HG03342 (cell line): ENCODE measurements at regions not wholly inside any gene's neighbourhood (a gene's known extent, or its start where the extent isn't known, plus 50 kb on each side); places are given as distances from the start of the nearest gene placed in this dataset.

Experiments
- ATAC-seq: cut with Tn5 transposase; IDR thresholded peaks from one replicate; pipeline ENCODE4 v1.9.1; 2021; ENCODE audit warnings: mild to moderate bottlenecking, moderate library complexity; ENCODE audit not compliant: unreplicated experiment

GRCh38 chr14:45381091-45381490 is 128.1 kb upstream of the MIS18BP1 start:
- ATAC-seq: no peak

GRCh38 chr14:45377166-45377565 is 124.2 kb upstream of the MIS18BP1 start:
- ATAC-seq: no peak

DNA sequence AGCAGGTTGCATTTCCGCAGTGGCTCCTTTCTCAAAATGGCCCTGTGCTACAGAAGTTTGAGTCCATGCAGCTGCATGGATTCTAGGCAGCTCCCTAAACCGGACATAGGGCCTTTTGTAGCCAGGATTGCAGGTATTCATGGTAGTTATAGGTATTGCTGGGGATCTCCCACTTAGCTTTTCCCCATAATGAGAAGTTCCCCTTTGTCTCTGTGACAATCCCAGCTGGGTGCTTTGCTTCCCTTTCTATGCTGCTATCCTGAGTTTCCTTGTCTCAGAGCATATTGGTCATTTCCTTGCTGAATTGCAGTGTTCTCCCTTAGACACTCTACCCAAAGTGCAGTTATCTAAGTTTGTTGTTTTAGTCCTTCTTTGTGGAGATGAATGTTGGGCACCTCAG is 120.9 kb upstream of the MIS18BP1 start:
- no peak for ATAC-seq

DNA sequence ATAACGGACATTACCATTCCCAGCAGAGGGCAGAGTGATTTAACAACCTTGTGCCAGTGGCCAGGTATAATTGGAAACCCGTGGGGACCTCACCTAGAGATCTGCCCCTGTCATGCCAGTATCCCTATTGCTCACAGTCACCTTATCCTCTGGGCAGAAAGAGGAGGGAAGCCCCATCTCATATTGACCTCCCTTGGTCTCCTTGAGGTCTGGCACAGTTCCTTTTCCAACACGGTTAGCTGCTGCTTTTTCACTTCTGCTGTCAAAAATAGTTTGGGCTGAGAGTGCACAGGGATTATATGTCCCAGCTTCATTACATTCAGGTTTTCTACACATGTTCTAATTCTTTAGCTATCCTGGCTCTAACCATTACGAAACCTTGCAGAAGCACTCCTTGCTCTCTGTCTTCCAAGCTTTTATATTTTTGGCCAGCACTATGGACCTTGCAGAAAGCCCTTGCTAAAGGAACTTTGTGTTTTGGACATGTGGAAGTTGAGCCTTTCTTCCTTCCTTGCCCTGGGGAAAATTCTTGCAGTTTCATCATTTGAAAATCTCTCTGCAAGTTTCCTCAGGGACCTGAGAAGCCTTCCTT is 111.7 kb upstream of the MIS18BP1 start:
- no peak for ATAC-seq

GRCh38 chr14:45362505-45362904 is 109.5 kb upstream of the MIS18BP1 start:
- ATAC-seq: no peak

GRCh38 chr14:45361727-45362126 is 108.7 kb upstream of the MIS18BP1 start:
- ATAC-seq: no peak

DNA sequence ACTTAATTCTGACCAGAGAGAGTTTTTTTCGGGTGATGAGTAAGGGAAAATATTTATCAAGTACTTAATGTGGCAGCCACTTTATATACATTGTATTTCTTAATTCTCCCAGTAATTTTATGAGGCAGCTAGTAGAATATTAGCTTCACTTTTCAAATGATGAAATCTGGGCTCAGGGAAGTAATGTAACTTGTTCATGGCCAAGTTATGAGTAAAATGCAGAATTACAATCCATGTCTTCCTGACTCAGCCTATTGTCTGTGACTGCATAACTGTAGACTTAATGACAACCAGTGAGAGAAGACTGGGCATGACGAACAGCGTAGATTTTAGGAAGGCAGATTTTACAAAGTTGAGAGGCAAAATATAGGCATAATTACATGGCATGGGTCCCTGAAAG is 106.7 kb upstream of the MIS18BP1 start:
- no peak for ATAC-seq

GRCh38 chr14:45332360-45332988 is 79.5 kb upstream of the MIS18BP1 start:
- ATAC-seq: no peak

DNA sequence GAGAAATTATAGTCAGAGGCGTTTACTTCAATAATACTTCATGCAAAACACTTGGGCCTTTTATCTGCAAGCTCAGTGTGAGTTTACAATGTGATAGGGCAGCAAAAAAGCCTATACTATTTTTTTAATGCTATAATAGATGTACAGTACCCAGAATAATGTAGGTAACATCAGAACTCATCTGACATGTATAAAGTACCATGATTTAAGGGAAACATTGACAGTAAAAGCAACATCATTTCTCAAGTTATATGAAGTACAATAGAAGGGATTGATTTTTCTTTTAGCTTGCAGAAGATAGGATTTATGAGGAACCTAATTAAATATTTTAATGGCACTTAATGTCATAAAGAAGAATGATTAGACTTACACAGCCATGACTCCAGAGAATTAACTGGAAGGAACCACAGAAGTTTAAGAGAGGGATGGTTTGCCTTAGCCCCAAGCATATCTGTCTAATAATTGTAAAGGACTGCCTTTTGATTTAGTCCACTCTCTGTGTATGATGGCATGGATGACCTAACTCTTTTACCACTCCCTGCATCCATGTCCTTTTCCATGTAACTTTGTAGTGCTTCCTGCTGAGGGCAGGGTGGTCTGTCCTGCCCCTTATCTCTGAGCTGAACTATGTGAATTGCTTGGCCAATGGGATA is 55.9 kb upstream of the MIS18BP1 start:
- no peak for ATAC-seq
